ENCODE measurements at regions not wholly inside any gene's neighbourhood (a gene's known extent, or its start where the extent isn't known, plus 50 kb on each side); places are given as distances from the start of the nearest gene placed in this dataset.
"Not testable (repeated sequence)": the region's sequence is repeated elsewhere in the genome, so short reads cannot be mapped to it uniquely, and the experiment has no call there.

GRCh38 chr2:62410926-62411456 lies 95.0 kb downstream of the TMEM17 start:
- no peak for DNase-seq (ENCODE audit: low spot score)

DNA sequence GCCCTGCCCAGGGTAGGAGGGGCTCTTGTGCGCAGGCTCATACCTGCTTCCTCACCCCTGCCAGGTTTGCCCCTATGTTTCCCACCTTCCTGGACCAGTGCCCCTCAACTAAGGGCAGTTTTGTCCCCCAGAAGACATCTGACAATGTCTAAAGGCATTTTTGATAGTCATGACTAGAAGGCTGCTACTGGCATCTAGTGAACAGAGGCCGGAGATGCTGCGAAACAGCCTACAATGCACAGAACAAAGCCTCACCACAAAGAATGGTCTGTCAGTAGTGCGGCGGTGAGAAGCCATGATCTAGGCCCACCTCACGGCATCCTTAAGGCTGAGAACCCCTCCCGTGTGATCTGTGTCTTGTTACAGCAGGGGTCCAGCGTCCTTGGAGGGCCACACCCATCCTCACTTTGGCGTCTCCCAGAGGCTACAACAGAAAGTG lies 96.0 kb downstream of the TMEM17 start:
- peak; percentile 11 for DNase-seq (ENCODE audit: low spot score)

DNA sequence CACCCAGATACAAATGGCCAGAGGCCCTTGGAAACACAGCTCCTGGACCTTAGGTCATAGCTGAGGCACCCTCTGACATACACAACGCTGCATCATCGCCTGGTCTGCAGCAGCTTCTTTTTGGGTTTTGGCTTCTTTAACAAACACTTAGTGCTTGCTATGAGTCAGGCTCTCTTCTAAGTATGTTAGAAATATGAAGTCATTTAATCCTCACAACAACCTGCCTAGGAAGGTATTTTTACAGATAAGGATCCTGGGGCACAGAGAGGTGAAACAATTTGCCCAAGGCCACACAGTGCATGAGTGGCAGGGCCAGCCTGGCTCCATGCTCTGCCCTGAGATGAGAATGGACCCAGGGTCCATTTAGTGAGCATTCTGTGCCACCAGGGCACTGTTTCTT lies 96.6 kb downstream of the TMEM17 start:
- DNase-seq (ENCODE audit: low spot score), result no peak

GRCh38 chr2:62408241-62408677 lies 97.7 kb downstream of the TMEM17 start:
- no peak for DNase-seq (ENCODE audit: low spot score)

DNA sequence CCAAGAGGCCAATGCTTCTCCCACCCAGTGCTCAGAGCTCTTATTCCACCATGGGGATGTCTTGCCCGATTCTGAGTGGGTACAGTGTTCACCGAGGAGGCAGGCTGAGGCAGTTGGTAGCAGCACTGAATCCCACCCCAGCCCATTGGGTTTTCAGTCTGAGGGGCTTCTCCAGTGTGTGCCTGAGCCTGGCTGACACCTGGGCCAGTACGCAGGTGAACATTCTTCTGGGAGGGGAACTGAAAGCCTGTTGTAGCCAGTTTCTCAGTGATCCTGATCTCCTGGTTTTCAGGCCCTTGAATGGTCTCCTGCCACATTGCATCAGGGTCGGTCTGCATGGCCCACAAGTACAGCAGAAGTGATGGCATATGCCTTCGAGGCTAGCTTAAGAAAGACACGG lies 98.2 kb downstream of the TMEM17 start:
- DNase-seq (ENCODE audit: low spot score), result no peak

DNA sequence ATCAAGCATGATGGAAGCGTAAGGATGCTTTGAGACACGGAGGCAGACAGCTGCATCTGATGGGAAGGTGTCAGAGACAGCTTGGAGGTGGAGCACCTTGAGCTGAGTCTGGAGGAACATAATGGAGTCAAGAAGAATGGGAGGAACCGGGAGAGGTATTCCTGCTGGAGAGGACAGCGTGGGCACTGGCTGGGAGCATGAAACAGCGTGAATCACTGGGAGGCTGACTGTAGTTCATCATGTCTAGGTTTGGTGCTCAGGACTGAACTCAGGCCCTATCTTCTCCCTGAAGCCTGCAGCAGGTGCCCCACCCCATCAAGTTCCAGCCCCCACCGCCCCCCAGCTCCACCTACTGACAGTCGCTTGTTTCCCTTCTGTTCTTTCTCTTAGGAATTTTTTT lies 98.6 kb downstream of the TMEM17 start:
- no peak for DNase-seq (ENCODE audit: low spot score)

DNA sequence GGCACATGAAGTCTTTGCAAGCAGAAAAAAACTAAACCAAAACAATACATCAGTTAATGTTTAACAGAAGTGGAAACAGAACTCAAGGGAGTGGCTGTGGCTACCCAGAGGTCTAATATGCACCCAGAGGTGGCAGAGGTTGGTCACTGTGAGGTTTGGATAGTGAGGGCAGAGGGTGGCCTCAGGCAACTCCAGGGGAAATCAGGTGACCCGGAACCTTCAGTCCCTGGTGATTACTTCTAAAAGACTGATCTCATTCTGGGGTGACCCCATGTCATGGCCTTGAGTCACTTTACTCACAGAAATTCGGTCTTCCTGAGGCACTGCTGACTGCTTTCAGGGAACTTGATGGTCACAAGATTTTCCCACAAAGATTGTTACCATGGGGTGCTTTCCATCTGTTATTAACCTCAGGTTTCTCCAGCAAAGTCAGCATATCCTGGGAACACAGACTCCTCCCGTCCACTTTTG lies 99.4 kb downstream of the TMEM17 start:
- no peak for DNase-seq (ENCODE audit: low spot score)

- no peak for DNase-seq (ENCODE audit: low spot score)
Measured at GRCh38 chr2:62404913-62405312, 101.1 kb downstream of the TMEM17 start.

- no peak for DNase-seq (ENCODE audit: low spot score)
Measured at GRCh38 chr2:62402156-62402555, 103.8 kb downstream of the TMEM17 start.

GRCh38 chr2:62398356-62398755 lies 107.6 kb downstream of the TMEM17 start:
- no peak for DNase-seq (ENCODE audit: low spot score)

GRCh38 chr2:62396880-62397279 lies 109.1 kb downstream of the TMEM17 start:
- no peak for DNase-seq (ENCODE audit: low spot score)

- no peak for DNase-seq (ENCODE audit: low spot score)
Measured at GRCh38 chr2:62393293-62393692, 112.7 kb downstream of the TMEM17 start.

DNA sequence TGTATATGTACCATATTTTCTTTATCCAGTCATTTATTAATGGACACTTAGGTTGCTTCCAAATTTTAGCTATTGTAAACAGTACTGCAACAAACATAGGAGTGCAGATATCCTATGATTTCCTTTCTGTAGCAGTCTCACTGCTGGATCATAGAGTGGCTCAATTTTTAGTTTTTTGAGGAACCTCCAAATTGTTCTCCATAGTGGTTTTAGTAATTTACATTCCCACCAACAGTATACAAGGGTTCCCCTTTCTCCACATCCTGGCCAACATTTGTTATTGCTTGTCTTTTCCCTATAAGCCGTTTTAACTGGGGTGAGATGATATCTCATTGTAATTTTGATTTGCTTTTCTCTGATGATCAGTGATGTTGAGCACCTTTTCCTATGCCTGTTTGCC lies 114.3 kb downstream of the TMEM17 start:
- DNase-seq (ENCODE audit: low spot score), result no peak

- DNase-seq (ENCODE audit: low spot score), result not testable (repeated sequence)
Measured at GRCh38 chr2:62386378-62386777, 119.6 kb downstream of the TMEM17 start.

DNA sequence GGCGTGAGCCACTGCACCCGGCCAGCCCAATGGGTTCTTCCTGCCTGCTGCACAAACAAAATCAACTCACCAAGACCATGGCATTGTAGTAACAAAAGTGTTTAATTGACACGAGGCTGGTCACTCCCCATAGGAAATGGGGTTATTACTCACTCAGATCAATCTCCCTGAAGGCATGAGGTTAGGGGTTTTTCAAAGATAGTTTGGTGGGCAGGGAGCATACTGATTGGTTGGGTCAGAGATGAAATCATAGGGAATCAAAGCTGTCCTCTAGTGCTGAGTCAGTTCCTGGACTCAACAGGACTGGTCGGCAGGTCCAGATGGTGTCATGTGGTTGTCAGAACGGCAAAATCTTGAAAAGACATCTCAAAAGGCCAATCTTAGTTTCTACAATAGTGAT lies 122.1 kb downstream of the TMEM17 start:
- no peak for DNase-seq (ENCODE audit: low spot score)

- no peak for DNase-seq (ENCODE audit: low spot score)
Measured at GRCh38 chr2:62382757-62383156, 123.2 kb downstream of the TMEM17 start.

GRCh38 chr2:62382122-62382521 lies 123.9 kb downstream of the TMEM17 start:
- DNase-seq (ENCODE audit: low spot score), result no peak

DNA sequence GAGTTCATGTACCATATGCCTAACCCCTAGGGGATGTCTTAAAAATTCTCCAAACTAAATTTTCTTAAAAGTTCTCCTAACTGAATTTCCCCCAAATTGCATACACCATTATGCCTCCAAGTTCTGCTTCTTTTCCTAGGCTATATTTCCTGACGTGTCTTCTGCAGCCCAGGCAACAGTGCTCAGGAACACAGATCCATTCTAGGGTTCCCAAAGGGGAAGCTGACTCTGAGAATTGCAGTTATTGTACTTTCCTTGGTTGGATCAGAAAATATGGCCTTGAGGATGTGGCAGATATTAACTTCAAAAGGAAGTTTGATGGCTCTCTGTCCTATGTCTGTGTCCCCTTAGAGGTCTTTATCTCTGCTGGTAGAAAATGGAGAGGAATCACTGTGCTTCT lies 124.3 kb downstream of the TMEM17 start:
- DNase-seq (ENCODE audit: low spot score), result no peak

GRCh38 chr2:62379566-62379965 lies 126.4 kb downstream of the TMEM17 start:
- DNase-seq (ENCODE audit: low spot score), result no peak

- DNase-seq (ENCODE audit: low spot score), result no peak
Measured at GRCh38 chr2:62375113-62375420, 130.9 kb downstream of the TMEM17 start.

- no peak for DNase-seq (ENCODE audit: low spot score)
Measured at GRCh38 chr2:62374301-62375112, 131.5 kb downstream of the TMEM17 start.

DNA sequence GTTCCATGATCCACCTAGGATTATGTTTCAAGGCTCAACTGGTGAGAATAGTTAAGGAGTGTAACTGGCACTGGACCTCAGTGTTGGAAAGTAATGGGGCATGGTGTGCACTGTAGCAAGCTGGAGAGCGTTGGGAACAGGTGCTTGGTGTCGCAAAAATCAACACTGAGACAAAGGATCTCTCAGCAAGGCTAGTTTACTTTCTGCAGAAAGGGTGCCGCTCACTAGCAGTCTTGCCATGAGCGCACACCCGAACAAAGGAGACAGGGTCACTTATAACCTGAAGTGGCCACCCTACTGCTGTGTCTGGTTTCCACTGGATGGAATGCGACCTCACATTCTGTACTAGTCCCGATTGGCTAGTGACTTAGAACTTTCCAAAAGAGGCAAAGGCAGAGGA lies 133.2 kb downstream of the TMEM17 start:
- no peak for DNase-seq (ENCODE audit: low spot score)

DNA sequence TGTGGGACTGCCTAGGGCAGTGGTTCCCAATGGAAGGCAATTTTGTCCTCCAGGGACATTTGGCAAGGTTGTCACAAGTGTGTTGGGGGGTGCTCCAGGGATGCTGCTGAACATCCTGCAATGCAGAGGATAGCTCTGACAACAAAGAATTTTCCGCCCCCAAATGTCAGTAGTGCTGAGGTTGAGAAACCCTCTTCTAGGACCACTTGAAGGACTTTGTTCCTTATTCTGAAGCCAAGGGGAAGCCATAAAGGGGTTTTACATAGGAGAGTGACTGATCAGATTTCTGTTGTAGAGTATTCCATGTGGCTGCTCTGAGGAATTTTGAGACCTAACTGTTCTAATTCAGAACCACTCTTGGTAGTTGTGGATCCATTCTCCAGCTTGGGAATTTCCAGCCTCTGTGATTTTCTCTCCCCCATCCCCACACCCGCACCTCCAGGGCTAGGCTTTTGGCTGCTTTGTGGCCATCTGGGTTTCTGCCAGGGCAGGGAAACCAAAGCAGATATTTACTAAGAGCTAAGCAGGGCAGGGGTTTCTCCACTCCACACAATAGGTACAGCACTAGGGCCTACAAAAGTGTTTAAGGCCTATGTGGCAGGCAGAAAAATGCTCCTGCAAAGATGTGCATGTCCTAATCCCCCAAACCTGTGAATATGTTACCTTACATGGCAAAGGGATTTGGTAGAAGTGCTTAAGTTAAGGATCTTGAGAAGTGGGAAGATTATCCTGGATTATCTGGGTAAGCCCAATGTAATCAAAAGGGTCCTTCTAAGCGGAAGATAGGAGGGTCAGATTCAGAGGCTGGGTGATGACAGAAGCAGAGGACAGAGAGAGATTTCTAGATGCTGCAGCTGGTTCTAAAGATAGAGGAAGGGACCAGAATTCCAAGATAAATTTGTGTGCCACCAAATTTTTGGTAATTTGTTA lies 135.4 kb downstream of the TMEM17 start:
- DNase-seq (ENCODE audit: low spot score), result no peak

Measured in cerebellar cortex (tissue), 1 donor.